Transverse colon (tissue), 4 donors: ENCODE measurements at regions not wholly inside any gene's neighbourhood (a gene's known extent, or its start where the extent isn't known, plus 50 kb on each side); places are given as distances from the start of the nearest gene placed in this dataset.

Experiments
- DNase-seq: peaks from one replicate; pipeline ENCODE4 v3.0.0-alpha.2; 2019
- H3K27ac ChIP-seq, 4 donors: fragments of 200-600 bp; sonication (generic); 2 replicates each; pipeline ENCODE4 v1.5.1; 2016 to 2018; ENCODE audit warnings: inconsistent platforms in 4 of 4
- H3K27me3 ChIP-seq: fragments of 200-600 bp; sonication (generic); 2 replicates; pipeline ENCODE4 v1.5.1; 2017; ENCODE audit warnings: inconsistent platforms
- H3K36me3 ChIP-seq, 4 donors: fragments of 200-600 bp; sonication (generic); 2 replicates each; pipeline ENCODE4 v1.5.1; 2017 to 2019; ENCODE audit warnings: inconsistent platforms in 4 of 4
- H3K4me1 ChIP-seq, 4 donors: fragments of 200-600 bp; sonication (generic); 2 replicates each; pipeline ENCODE4 v1.5.1; 2017 to 2020; ENCODE audit warnings: inconsistent platforms in 4 of 4
- H3K4me3 ChIP-seq, 4 donors: fragments of 200-600 bp; sonication (generic); 1 replicate in 1 of 4; 2 replicates in 3 of 4; pipeline versions ENCODE4 v1.5.1 to v1.6.1; 2017 to 2019; ENCODE audit warnings: inconsistent platforms in 4 of 4
- H3K9me3 ChIP-seq, 2 donors: fragments of 200-600 bp; sonication (generic); 2 replicates each; pipeline ENCODE4 v1.5.1; 2017 to 2019; ENCODE audit warnings: inconsistent platforms in 2 of 2
- EP300 ChIP-seq: sonication (generic); formaldehyde crosslinking; IDR thresholded peaks from one replicate; pipeline ENCODE4 v1.6.1; 2017; ENCODE audit warnings: antibody characterized with exemption, low read depth
- POLR2A ChIP-seq: fragments of 450-650 bp; IDR thresholded peaks from one replicate; pipeline ENCODE4 v1.6.1; 2016; ENCODE audit warnings: antibody characterized with exemption, mild to moderate bottlenecking, moderate library complexity
- POLR2AphosphoS5 ChIP-seq, 3 donors: sonication (generic); formaldehyde crosslinking; IDR thresholded peaks; one replicate each; pipeline ENCODE4 v1.6.1; 2016; ENCODE audit warnings: antibody characterized with exemption in 3 of 3
- WGBS, 2 donors: methylation state at CpG; one replicate each; pipeline ENCODE4 v1.1.5; 2018; ENCODE audit warnings: low coverage in 1 of 2; 5-methylcytosine and 5-hydroxymethylcytosine counted together
- in situ Hi-C, 4 donors: fragments of 200-750 bp; cut with MboI; loops; one replicate each; pipeline versions ENCODE4 v1.15.0 to v1.15.1; 2017; ENCODE audit warnings: low sequenced_read_pairs in 3 of 4, low pct_ligation_motif_present in 1 of 4, low pct_unique_long_range_greater_than_20kb in 1 of 4
- intact Hi-C: fragments of 100-400 bp; cut with DNase I; formaldehyde crosslinking; loops from one replicate; pipeline ENCODE4 v1.15.1; 2023; ENCODE audit warnings: low total_unique reads
- TF ChIP-seq, protein P1 (sequence below), 5 experiments: fragments of 200-600 bp in 3 of 5; fragments of 450-650 bp in 2 of 5; sonication (generic) in 3 of 5; IDR thresholded peaks; 1 replicate in 2 of 5; 2 replicates in 3 of 5; pipeline ENCODE4 v1.5.1; 2016 to 2017; ENCODE audit warnings: antibody characterized with exemption in 5 of 5, inconsistent platforms in 3 of 5, mild to moderate bottlenecking in 2 of 5, moderate library complexity in 1 of 5

- WGBS, 2 donors, result 88 to 89% methylated on average over 5 of the region's 5 CpGs
These were observed 439.6 kb upstream of the MDFIC2 start for GRCh38 chr3:70752051-70752450.

GRCh38 chr3:70749122-70749521, 436.7 kb upstream of the MDFIC2 start:
- H3K27ac ChIP-seq, result no peak overlapping the region
- H3K36me3 ChIP-seq, result no peaks in the 10 kb centered on the region
- WGBS, 2 donors, result 49 to 50% methylated on average over 1 to 4 of the region's 4 CpGs
- in situ Hi-C loops (no loop called here), intact Hi-C loops (no loop called here)
- no peaks in the 10 kb centered on the region for H3K9me3 ChIP-seq
- H3K4me3 ChIP-seq, result no peak overlapping the region
- no peaks in the 10 kb centered on the region for H3K27me3 ChIP-seq
- no peaks in the 10 kb centered on the region for H3K4me1 ChIP-seq
- TF ChIP-seq POLR2AphosphoS5 (IDR thresholded peaks at IDR 0.05) (no peak), POLR2A (no peak), EP300 (no peak)
- TF ChIP-seq, protein P1, sequence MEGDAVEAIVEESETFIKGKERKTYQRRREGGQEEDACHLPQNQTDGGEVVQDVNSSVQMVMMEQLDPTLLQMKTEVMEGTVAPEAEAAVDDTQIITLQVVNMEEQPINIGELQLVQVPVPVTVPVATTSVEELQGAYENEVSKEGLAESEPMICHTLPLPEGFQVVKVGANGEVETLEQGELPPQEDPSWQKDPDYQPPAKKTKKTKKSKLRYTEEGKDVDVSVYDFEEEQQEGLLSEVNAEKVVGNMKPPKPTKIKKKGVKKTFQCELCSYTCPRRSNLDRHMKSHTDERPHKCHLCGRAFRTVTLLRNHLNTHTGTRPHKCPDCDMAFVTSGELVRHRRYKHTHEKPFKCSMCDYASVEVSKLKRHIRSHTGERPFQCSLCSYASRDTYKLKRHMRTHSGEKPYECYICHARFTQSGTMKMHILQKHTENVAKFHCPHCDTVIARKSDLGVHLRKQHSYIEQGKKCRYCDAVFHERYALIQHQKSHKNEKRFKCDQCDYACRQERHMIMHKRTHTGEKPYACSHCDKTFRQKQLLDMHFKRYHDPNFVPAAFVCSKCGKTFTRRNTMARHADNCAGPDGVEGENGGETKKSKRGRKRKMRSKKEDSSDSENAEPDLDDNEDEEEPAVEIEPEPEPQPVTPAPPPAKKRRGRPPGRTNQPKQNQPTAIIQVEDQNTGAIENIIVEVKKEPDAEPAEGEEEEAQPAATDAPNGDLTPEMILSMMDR (IDR thresholded peaks at IDR 0.05), result no peak
- no peak for DNase-seq

More at GRCh38 chr3:70752051-70752450, 439.6 kb upstream of the MDFIC2 start:
- in situ Hi-C loops (no loop called here), intact Hi-C loops (no loop called here)
- no peaks in the 10 kb centered on the region for H3K4me1 ChIP-seq
- DNase-seq, result no peak
- H3K36me3 ChIP-seq, result no peaks in the 10 kb centered on the region
- no peak for TF ChIP-seq POLR2A
- TF ChIP-seq POLR2AphosphoS5 (IDR thresholded peaks at IDR 0.05), result no peak
- TF ChIP-seq, protein P1 (IDR thresholded peaks at IDR 0.05), result no peak
- no peak for TF ChIP-seq EP300
- no peaks in the 10 kb centered on the region for H3K27me3 ChIP-seq
- no peak overlapping the region for H3K4me3 ChIP-seq
- H3K9me3 ChIP-seq, result no peaks in the 10 kb centered on the region
- H3K27ac ChIP-seq, result no peak overlapping the region

DNA sequence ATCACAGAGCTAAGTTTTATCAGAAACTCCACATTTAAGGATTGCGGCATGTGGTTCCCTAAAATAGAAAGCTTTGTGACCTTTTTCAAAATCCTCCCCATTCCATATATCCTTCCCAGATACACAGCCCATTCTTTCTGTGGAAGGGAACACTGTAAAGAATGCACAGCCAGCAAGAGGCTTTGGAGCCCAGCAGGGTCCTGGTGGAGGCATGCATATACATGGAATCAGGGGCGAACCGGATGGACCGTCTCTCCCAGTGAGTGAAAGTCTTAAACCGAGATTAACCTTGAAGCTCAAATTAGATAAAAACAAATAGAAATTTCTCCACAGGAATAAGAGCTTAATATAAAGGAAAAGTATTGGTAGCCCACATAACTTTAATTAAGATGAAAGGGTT, 436.2 kb upstream of the MDFIC2 start:
- H3K9me3 ChIP-seq, result no peaks in the 10 kb centered on the region
- TF ChIP-seq, protein P1 (IDR thresholded peaks at IDR 0.05), result no peak
- no peak for DNase-seq
- WGBS, 2 donors, result 93 to 97% methylated on average over 5 of the region's 5 CpGs
- in situ Hi-C loops, result no loop called here
- no peaks in the 10 kb centered on the region for H3K36me3 ChIP-seq
- H3K27me3 ChIP-seq, result no peaks in the 10 kb centered on the region
- intact Hi-C loops, result no loop called here
- H3K27ac ChIP-seq, result no peak overlapping the region
- no peaks in the 10 kb centered on the region for H3K4me1 ChIP-seq
- H3K4me3 ChIP-seq, result no peak overlapping the region

DNA sequence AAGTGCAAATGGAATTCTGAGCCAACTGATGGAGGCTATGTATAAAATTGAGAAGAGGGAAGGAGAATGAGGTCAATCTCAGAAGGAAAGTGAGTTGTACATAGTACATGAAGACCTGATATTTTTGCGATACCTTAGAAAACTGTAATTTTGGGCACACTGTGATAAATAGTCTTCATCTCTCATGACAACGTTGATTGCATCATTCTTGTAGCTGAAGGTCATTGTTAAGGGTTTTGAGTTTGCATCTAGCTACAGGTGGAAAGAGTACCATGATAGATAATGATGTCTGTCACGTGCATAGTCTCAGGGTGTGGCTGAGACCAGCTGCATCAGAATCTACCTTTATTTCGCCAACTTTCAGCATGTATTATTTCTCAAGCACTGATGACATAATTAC, 435.4 kb upstream of the MDFIC2 start:
- no peak overlapping the region for H3K27ac ChIP-seq
- no peak overlapping the region for H3K4me3 ChIP-seq
- no peaks in the 10 kb centered on the region for H3K9me3 ChIP-seq
- 66 to 67% methylated on average over 3 to 4 of the region's 4 CpGs for WGBS, 2 donors
- no peak for DNase-seq
- no peaks in the 10 kb centered on the region for H3K27me3 ChIP-seq
- in situ Hi-C loops (no loop called here), intact Hi-C loops (no loop called here)
- H3K4me1 ChIP-seq, result no peaks in the 10 kb centered on the region
- no peak for TF ChIP-seq EP300
- TF ChIP-seq POLR2A, result no peak
- TF ChIP-seq, protein P1 (IDR thresholded peaks at IDR 0.05), result no peak
- no peak for TF ChIP-seq POLR2AphosphoS5 (IDR thresholded peaks at IDR 0.05)
- no peaks in the 10 kb centered on the region for H3K36me3 ChIP-seq
